DMS 273 (cell line): ENCODE measurements at regions not wholly inside any gene's neighbourhood (a gene's known extent, or its start where the extent isn't known, plus 50 kb on each side); places are given as distances from the start of the nearest gene placed in this dataset.

ENCODE experiments used
- DNase-seq: peaks from one replicate; lab custom pipeline; 2025; ENCODE audit not compliant: unreplicated experiment; lab: John Stamatoyannopoulos, UW

- no peak for DNase-seq
Measured at GRCh38 chr10:31586723-31587638, 268.0 kb downstream of the ZEB1 start.

GRCh38 chr10:31584876-31585275, 265.9 kb downstream of the ZEB1 start:
- DNase-seq: no peak

GRCh38 chr10:31584098-31584631, 265.1 kb downstream of the ZEB1 start:
- DNase-seq: no peak

GRCh38 chr10:31583293-31583692, 264.3 kb downstream of the ZEB1 start:
- no peak for DNase-seq

DNA sequence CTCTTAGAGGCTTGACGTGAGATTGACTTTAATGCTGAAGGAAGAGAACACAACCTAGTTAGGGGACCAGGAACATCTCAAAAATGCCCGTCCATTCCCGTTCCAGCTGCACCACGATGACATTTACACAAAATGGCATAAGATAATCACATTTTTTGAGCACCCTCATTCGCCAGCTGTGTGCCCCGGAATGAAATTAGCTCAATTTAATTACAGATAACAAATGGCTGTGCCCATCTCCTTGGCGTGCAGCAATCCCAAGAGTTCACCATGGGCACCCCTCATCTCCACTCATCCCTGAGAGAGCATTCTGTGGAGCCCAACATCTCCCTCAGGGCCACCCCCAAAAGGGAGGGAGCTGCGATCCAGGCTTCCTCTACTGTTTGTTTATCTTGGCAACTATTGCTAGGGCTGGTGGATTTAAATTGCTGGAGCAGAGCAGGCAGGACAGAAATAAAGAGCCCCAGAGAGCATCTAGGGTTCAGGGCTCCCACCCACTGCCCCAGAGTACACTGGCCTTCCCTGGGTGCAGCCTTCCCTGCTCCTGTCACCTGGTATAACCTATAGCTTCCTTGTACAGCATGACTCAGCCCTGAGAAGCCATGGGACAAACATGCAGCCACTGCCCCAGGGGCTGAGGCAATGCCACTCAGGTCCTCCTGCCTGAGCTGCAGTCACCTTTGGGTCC, 263.5 kb downstream of the ZEB1 start:
- no peak for DNase-seq

DNA sequence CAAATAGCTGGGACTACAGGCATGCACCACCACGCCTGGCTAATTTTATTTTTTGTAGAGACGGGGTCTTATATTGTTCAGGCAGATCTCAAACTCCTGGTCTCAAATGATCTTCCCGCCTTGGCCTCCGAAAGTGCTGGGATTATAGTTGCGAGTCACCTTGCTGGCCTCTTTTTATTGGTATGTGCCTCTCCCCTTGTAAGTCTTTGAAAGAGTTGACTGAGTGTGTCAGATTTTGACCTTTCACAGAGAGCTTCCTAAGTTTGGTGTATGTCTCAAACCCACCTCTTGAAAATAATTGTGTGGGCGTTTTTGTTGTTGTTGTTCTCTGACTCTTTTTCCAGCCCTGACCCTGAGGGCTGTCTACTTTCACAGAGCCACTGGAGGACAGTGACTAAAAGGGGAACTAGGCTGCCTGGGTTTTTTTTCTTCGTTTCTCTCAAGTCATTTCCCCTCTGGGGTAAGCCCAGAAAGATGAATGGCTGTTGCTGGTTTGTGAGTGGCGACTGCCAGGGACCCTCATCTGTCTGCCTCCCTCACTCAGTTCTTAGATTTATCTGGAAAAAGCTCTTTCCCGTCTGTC, 262.8 kb downstream of the ZEB1 start:
- DNase-seq: no peak

GRCh38 chr10:31580646-31581045, 261.6 kb downstream of the ZEB1 start:
- DNase-seq: no peak
